BLaER1 treated with 17β-estradiol and CSF1 and Interleukin-3, amounts not matched to agents 10 nM and 100 nM (cell line): ENCODE measurements at regions not wholly inside any gene's neighbourhood (a gene's known extent, or its start where the extent isn't known, plus 50 kb on each side); places are given as distances from the start of the nearest gene placed in this dataset.

Experiments
- H3K27ac ChIP-seq, 11 experiments: shearing (Covaris generic); formaldehyde crosslinking; 2 replicates each; pipeline ENCODE4 v1.8.1; 2022
- H3K27me3 ChIP-seq, 11 experiments: shearing (Covaris generic); formaldehyde crosslinking; 2 replicates each; pipeline ENCODE4 v1.8.1; 2022
- H3K36me3 ChIP-seq, 11 experiments: shearing (Covaris generic); formaldehyde crosslinking; 2 replicates each; pipeline ENCODE4 v1.8.1; 2022
- H3K4me1 ChIP-seq, 10 experiments: shearing (Covaris generic); formaldehyde crosslinking; 2 replicates each; pipeline ENCODE4 v1.8.1; 2022
- H3K4me2 ChIP-seq, 11 experiments: shearing (Covaris generic); formaldehyde crosslinking; 2 replicates each; pipeline ENCODE4 v1.8.1; 2022
- H3K4me3 ChIP-seq, 10 experiments: shearing (Covaris generic); formaldehyde crosslinking; 2 replicates each; pipeline ENCODE4 v1.8.1; 2022
- H3K9ac ChIP-seq, 11 experiments: shearing (Covaris generic); formaldehyde crosslinking; 2 replicates each; pipeline ENCODE4 v1.8.1; 2022
- H3K9me3 ChIP-seq, 11 experiments: shearing (Covaris generic); formaldehyde crosslinking; replicated peaks in 1 of 11; 2 replicates each; pipeline ENCODE4 v1.8.1; 2022
- H4K20me1 ChIP-seq, 11 experiments: shearing (Covaris generic); formaldehyde crosslinking; 2 replicates each; pipeline ENCODE4 v1.8.1; 2022
- Cebpa-rat ChIP-seq, 11 experiments: shearing (Covaris generic); IDR thresholded peaks; 2 replicates each; pipeline ENCODE4 v1.8.1; 2022

DNA sequence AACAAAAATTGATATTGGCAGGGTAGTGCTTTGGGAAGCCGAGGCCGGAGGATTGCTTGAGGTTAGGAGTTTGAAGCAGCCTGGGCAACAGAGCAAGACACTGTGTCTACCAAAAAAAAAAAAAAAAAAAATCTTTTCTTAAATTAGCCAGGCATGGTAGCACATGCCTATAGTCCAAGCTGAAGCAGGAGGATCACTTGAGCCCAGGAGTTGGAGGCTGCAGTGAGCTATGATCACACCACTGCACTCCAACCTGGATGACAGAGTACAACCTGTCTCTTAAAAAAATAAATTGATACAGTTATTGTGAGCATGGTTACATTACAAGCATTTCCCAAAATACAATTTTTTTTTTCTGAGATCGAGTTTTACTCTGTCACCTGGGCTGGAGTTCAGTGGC, 59.4 kb upstream of the SVIL start:
- no peaks in the 10 kb centered on the region for H4K20me1 ChIP-seq
- 0 out of 22 replicates have a peak, but pooled peaks cover 0 to 6% (median 0%) of the 10 kb centered on the region in 11 experiments for H3K36me3 ChIP-seq
- no peak overlapping the region for H3K4me3 ChIP-seq
- H3K9me3 ChIP-seq, result peaks cover 0 to 8% (median 0%) of the 10 kb centered on the region in 11 experiments; a peak in 9 of 22 replicates
- H3K9ac ChIP-seq, result no peak overlapping the region
- H3K4me1 ChIP-seq, result peaks cover 6 to 21% (median 8%) of the 10 kb centered on the region in 10 experiments; a peak in 19 of 20 replicates
- TF ChIP-seq Cebpa-rat (IDR thresholded peaks at IDR 0.05), result no peak
- H3K4me2 ChIP-seq, result no peak overlapping the region
- no peak overlapping the region for H3K27ac ChIP-seq
- no peaks in the 10 kb centered on the region for H3K27me3 ChIP-seq

DNA sequence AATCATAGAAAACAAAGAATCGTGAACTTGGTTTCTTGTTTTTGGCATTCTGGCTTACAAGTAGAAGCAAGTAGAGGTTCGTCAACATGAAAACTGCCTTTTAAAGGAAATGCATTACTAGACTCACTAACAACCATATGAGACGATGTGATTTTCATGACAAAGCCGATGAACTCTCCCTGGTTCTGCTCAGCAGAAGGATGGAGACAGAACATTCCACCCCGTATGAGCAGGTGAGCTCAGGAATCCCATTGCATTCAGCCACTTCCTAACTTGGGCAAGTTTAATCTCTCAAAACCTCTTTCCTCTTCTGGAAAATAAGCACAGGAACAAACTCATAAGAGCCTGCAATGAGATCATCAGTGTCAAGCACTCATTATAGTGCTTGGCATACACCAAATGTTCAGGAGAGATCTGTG, 57.4 kb upstream of the SVIL start:
- peaks cover 0 to 8% (median 0%) of the 10 kb centered on the region in 11 experiments; a peak in 9 of 22 replicates for H3K9me3 ChIP-seq
- H3K4me2 ChIP-seq, result peak overlapping the region in 1 of 11 experiments; percentile 7; a peak in 1 of 22 replicates
- 0 out of 22 replicates have a peak, but pooled peaks cover 0 to 6% (median 0%) of the 10 kb centered on the region in 11 experiments for H3K36me3 ChIP-seq
- no peak overlapping the region for H3K4me3 ChIP-seq
- peaks cover 22 to 41% (median 27%) of the 10 kb centered on the region in 10 experiments for H3K4me1 ChIP-seq
- H3K27ac ChIP-seq, result no peak overlapping the region
- peaks cover 0 to 4% (median 0%) of the 10 kb centered on the region in 11 experiments; a peak in 1 of 22 replicates for H4K20me1 ChIP-seq
- TF ChIP-seq Cebpa-rat (IDR thresholded peaks at IDR 0.05), result no peak
- no peaks in the 10 kb centered on the region for H3K27me3 ChIP-seq
- H3K9ac ChIP-seq, result no peak overlapping the region

DNA sequence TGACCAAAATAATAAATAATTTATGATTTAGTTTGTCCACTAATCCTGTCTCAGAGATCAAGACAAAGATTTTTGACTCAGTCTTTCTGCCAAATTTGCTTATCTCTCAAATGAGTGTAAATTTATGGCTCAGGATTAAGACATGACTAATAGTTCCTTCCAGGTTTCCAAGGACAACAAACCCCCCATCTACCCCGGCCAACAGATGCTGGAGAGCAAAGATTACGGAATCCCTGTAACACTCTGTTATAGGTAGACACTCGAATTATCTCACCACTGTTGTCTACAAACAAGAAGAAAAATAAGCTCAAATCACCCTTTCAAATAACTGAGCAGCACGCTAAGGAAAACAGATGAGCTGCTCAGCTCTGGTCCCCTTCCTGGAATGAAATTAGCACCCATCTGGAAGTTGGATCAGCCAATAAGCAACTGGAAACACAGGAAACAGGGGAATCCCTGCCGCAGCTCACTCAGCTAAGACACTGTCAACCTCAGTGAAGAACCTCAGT, 56.8 kb upstream of the SVIL start:
- H3K27ac ChIP-seq, result no peak overlapping the region
- no peak for TF ChIP-seq Cebpa-rat (IDR thresholded peaks at IDR 0.05)
- H3K9ac ChIP-seq, result no peak overlapping the region
- H3K4me2 ChIP-seq, result peak overlapping the region in 1 of 11 experiments; percentile 7; a peak in 1 of 22 replicates
- peaks cover 0 to 4% (median 0%) of the 10 kb centered on the region in 11 experiments; a peak in 1 of 22 replicates for H4K20me1 ChIP-seq
- peaks cover 22 to 46% (median 27%) of the 10 kb centered on the region in 10 experiments for H3K4me1 ChIP-seq
- H3K36me3 ChIP-seq, result 0 out of 22 replicates have a peak, but pooled peaks cover 0 to 6% (median 0%) of the 10 kb centered on the region in 11 experiments
- H3K4me3 ChIP-seq, result no peak overlapping the region
- peaks cover 0 to 6% (median 0%) of the 10 kb centered on the region in 11 experiments; a peak in 9 of 22 replicates for H3K9me3 ChIP-seq
- H3K27me3 ChIP-seq, result no peaks in the 10 kb centered on the region

DNA sequence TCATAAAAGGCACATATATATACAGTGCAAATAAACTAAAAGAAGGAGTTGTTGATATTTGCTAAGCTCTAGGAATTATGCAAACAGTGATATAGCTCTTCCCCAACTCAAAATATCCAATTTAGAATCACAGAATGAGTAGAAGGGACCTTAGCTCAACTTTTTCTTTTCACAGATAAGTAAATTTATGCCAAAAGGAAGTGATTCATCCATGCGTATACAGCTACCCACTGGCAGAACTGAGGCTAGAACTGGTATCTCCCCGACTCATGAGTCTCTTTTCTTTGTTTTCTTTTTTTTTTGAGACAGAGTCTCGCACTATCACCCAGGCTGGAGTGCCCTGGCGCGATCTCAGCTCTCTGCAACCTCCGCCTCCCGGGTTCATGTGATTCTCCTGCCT, 54.2 kb upstream of the SVIL start:
- peaks cover 12 to 26% (median 22%) of the 10 kb centered on the region in 11 experiments; a peak in 21 of 22 replicates for H3K36me3 ChIP-seq

DNA sequence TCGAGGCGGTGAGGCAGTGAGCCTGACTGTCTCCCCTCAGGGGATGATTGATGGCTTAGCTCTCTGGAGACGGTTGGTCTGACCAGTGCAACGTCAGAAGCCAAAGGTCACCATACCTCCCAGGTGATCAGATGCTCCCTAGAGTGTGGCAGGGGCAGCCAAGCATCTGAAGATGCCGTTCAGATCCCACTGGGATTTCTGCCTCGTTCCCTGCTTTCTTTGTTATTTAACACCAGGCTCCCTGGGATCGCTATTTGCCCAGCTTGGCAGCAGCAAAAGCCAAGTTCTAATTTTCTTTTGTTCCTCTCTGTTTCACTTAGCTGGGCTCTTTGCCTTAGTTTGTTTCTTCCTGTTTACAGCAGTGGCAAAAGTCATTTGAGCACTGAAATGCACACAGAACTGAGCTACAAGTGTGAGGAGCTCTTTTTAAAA, 53.5 kb upstream of the SVIL start:
- Histone ChIP-seq H4K20me1 (peaks cover 0 to 4% (median 0%) of the 10 kb centered on the region in 11 experiments; a peak in 1 of 22 replicates), H3K4me1 (peaks cover 22 to 57% (median 27%) of the 10 kb centered on the region in 10 experiments), H3K27me3 (no peaks in the 10 kb centered on the region), H3K36me3 (peaks cover 14 to 33% (median 27%) of the 10 kb centered on the region in 11 experiments; a peak in 21 of 22 replicates), H3K9me3 (peaks cover 0 to 5% (median 0%) of the 10 kb centered on the region in 11 experiments; a peak in 3 of 22 replicates), H3K4me3 (peak overlapping the region in 4 of 10 experiments; percentile 2 to 38 (median 29); a peak in 4 of 20 replicates), H3K4me2 (peak overlapping the region; percentile 65 to 92 (median 82)), H3K9ac (peak overlapping the region in 10 of 11 experiments; percentile 6 to 69 (median 53); a peak in 16 of 22 replicates), H3K27ac (peak overlapping the region; percentile 31 to 81 (median 64); a peak in 19 of 22 replicates)
- no peak for TF ChIP-seq Cebpa-rat (IDR thresholded peaks at IDR 0.05)

More for the DNA sequence above, 54.2 kb upstream of the SVIL start:
- peak overlapping the region; percentile 38 to 92 (median 77); a peak in 21 of 22 replicates for H3K4me2 ChIP-seq
- peak overlapping the region in 5 of 11 experiments; percentile 30 to 58 (median 49); a peak in 8 of 22 replicates for H3K9ac ChIP-seq
- H4K20me1 ChIP-seq, result peaks cover 0 to 4% (median 0%) of the 10 kb centered on the region in 11 experiments; a peak in 1 of 22 replicates
- H3K4me1 ChIP-seq, result peaks cover 22 to 51% (median 27%) of the 10 kb centered on the region in 10 experiments
- H3K4me3 ChIP-seq, result no peak overlapping the region
- peak overlapping the region in 8 of 11 experiments; percentile 39 to 81 (median 70); a peak in 14 of 22 replicates for H3K27ac ChIP-seq
- no peaks in the 10 kb centered on the region for H3K27me3 ChIP-seq
- TF ChIP-seq Cebpa-rat (IDR thresholded peaks at IDR 0.05), result no peak
- H3K9me3 ChIP-seq, result 0 out of 22 replicates have a peak, but pooled peaks cover 0 to 5% (median 0%) of the 10 kb centered on the region in 11 experiments

DNA sequence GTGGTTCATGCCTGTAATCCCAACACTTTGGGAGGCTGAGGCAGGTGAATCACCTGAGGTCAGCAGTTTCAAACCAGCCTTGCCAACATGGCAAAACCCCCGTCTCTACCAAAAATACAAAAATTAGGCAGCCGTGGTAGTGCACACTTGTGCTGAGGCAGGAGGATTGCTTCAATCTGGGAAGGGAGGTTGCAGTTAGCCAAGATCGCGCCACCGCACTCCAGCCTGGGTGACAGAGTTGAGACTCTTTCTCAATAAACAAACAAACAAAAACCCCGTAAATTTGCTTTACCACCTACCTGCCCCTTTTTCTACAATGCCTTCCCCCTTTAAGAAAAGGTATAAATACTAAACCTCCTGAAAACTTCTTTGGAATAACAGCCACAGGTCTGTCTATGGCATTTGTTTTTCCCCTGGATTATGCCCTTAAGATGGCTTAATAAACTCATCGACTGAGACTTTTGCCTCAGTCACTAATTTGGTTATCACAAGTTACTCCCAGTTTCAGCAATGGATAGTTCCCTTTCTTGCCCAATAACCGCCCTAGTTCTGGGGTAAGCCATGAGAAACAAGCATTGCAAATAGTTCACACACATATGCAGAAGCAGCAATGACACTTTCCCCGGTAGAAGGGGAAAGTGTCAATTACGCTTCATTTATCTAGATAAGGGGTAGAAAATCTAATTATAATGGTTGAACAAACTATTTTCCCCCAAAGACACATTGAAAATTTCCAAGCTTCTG, 52.8 kb upstream of the SVIL start:
- Histone ChIP-seq H3K9me3 (peaks cover 0 to 10% (median 0%) of the 10 kb centered on the region in 11 experiments; a peak in 4 of 22 replicates), H3K4me3 (peak overlapping the region in 3 of 10 experiments; percentile 20 to 38 (median 38); a peak in 3 of 20 replicates), H3K27me3 (no peaks in the 10 kb centered on the region), H4K20me1 (peaks cover 0 to 4% (median 0%) of the 10 kb centered on the region in 11 experiments; a peak in 1 of 22 replicates), H3K9ac (peak overlapping the region in 6 of 11 experiments; percentile 44 to 69 (median 53); a peak in 6 of 22 replicates), H3K4me1 (peaks cover 22 to 64% (median 32%) of the 10 kb centered on the region in 10 experiments), H3K36me3 (peaks cover 14 to 36% (median 27%) of the 10 kb centered on the region in 11 experiments; a peak in 21 of 22 replicates), H3K4me2 (peak overlapping the region; percentile 65 to 92 (median 82)), H3K27ac (peak overlapping the region in 10 of 11 experiments; percentile 42 to 81 (median 66); a peak in 16 of 22 replicates)
- TF ChIP-seq Cebpa-rat (IDR thresholded peaks at IDR 0.05), result peak in 6 of 11 experiments; percentile 39 to 73 (median 54); a peak in 7 of 22 replicates

DNA sequence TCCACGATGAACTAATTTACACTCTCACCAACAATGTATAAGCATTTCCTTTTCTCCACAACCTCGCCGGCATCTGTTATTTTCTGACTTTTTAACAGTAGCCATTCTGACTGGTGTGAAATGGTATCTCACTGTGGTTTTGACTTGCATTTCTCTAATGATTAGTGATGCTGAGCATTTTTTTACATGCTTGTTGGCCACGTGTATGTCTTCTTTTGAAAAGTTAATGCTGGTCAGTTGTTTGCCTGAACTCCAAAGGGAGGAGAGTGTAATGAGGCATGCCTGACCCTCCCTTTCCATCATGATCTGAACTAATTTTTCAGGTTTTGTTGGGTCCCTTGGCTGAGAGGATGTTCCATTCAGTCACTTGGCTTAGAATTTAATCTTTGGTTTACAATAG, 50.7 kb upstream of the SVIL start:
- no peaks in the 10 kb centered on the region for H3K27me3 ChIP-seq
- TF ChIP-seq Cebpa-rat (IDR thresholded peaks at IDR 0.05), result no peak
- peaks cover 0 to 4% (median 0%) of the 10 kb centered on the region in 11 experiments; a peak in 1 of 22 replicates for H4K20me1 ChIP-seq
- H3K9ac ChIP-seq, result no peak overlapping the region
- H3K9me3 ChIP-seq, result peaks cover 0 to 10% (median 0%) of the 10 kb centered on the region in 11 experiments; a peak in 4 of 22 replicates
- H3K4me3 ChIP-seq, result no peak overlapping the region
- H3K27ac ChIP-seq, result no peak overlapping the region
- H3K4me1 ChIP-seq, result peaks cover 37 to 76% (median 53%) of the 10 kb centered on the region in 10 experiments
- H3K4me2 ChIP-seq, result no peak overlapping the region
- H3K36me3 ChIP-seq, result peaks cover 14 to 36% (median 27%) of the 10 kb centered on the region in 11 experiments; a peak in 21 of 22 replicates
